CD4-positive, alpha-beta T cell treated with Interleukin-1 beta for 1 hour (primary cell): ENCODE measurements at regions not wholly inside any gene's neighbourhood (a gene's known extent, or its start where the extent isn't known, plus 50 kb on each side); places are given as distances from the start of the nearest gene placed in this dataset.
"Not testable (repeated sequence)": the region's sequence is repeated elsewhere in the genome, so short reads cannot be mapped to it uniquely, and the experiment has no call there.

Experiments used
- DNase-seq, 2 donors: peaks; one replicate each; pipeline ENCODE4 v3.0.0-alpha.2; 2020 to 2022

- not testable (repeated sequence) for DNase-seq
These were observed 277.8 kb upstream of the ARHGAP42 start for GRCh38 chr11:100409267-100409666.

- no peak for DNase-seq
These were observed 267.6 kb upstream of the ARHGAP42 start for GRCh38 chr11:100419518-100419917.

GRCh38 chr11:100434821-100435641, 252.1 kb upstream of the ARHGAP42 start:
- DNase-seq: no peak

GRCh38 chr11:100438376-100438775, 248.7 kb upstream of the ARHGAP42 start:
- no peak for DNase-seq

- DNase-seq: no peak
These were observed 246.0 kb upstream of the ARHGAP42 start for GRCh38 chr11:100441086-100441485.

- DNase-seq: no peak
These were observed 245.1 kb upstream of the ARHGAP42 start for GRCh38 chr11:100442017-100442416.

GRCh38 chr11:100445231-100445735, 241.8 kb upstream of the ARHGAP42 start:
- no peak for DNase-seq

- not testable (repeated sequence) for DNase-seq
These were observed 235.2 kb upstream of the ARHGAP42 start for GRCh38 chr11:100451801-100452460.

GRCh38 chr11:100459811-100460210, 227.3 kb upstream of the ARHGAP42 start:
- no peak for DNase-seq

- no peak for DNase-seq
These were observed 226.7 kb upstream of the ARHGAP42 start for GRCh38 chr11:100460426-100460825.

- DNase-seq: no peak
These were observed 219.1 kb upstream of the ARHGAP42 start for GRCh38 chr11:100467821-100468508.

- no peak for DNase-seq
These were observed 217.3 kb upstream of the ARHGAP42 start for GRCh38 chr11:100469835-100470234.

- no peak for DNase-seq
These were observed 214.2 kb upstream of the ARHGAP42 start for GRCh38 chr11:100472727-100473389.

GRCh38 chr11:100473390-100473740, 213.7 kb upstream of the ARHGAP42 start:
- DNase-seq: no peak

- no peak for DNase-seq
These were observed 202.1 kb upstream of the ARHGAP42 start for GRCh38 chr11:100484948-100485347.

- DNase-seq: no peak
These were observed 188.3 kb upstream of the ARHGAP42 start for GRCh38 chr11:100498780-100499179.

- DNase-seq: no peak
These were observed 185.6 kb upstream of the ARHGAP42 start for GRCh38 chr11:100501450-100501849.

- DNase-seq: no peak
These were observed 174.6 kb upstream of the ARHGAP42 start for GRCh38 chr11:100512475-100512874.

- DNase-seq: no peak
These were observed 172.0 kb upstream of the ARHGAP42 start for GRCh38 chr11:100515087-100515486.

- no peak for DNase-seq
These were observed 161.9 kb upstream of the ARHGAP42 start for GRCh38 chr11:100525197-100525596.

GRCh38 chr11:100525635-100526034, 161.5 kb upstream of the ARHGAP42 start:
- DNase-seq: no peak

- DNase-seq: no peak
These were observed 158.1 kb upstream of the ARHGAP42 start for GRCh38 chr11:100528872-100529416.

- not testable (repeated sequence) for DNase-seq
These were observed 155.8 kb upstream of the ARHGAP42 start for GRCh38 chr11:100531290-100531689.
